DND-41 (cell line): ENCODE measurements at regions not wholly inside any gene's neighbourhood (a gene's known extent, or its start where the extent isn't known, plus 50 kb on each side); places are given as distances from the start of the nearest gene placed in this dataset.

Experiments used
- CTCF ChIP-seq: IDR thresholded peaks from 2 replicates; pipeline ENCODE4 v1.5.1; 2012; ENCODE audit warnings: borderline replicate concordance, low read length, moderate library complexity, mild to moderate bottlenecking; ENCODE audit not compliant: poor library complexity, severe bottlenecking; ENCODE audit errors: extremely low read depth
- EZH2 ChIP-seq: IDR thresholded peaks from 3 replicates; pipeline ENCODE4 v1.6.1; 2012; ENCODE audit warnings: borderline replicate concordance, low read depth, mild to moderate bottlenecking, moderate library complexity, low read length, inconsistent platforms; ENCODE audit not compliant: severe bottlenecking

- no peak for TF ChIP-seq CTCF
- no peak for TF ChIP-seq EZH2
Measured at GRCh38 chr2:175872005-175872348, 130.1 kb downstream of the LNPK start.
